Amygdala (tissue), 56 donors: ENCODE measurements at regions not wholly inside any gene's neighbourhood (a gene's known extent, or its start where the extent isn't known, plus 50 kb on each side); places are given as distances from the start of the nearest gene placed in this dataset.

ENCODE experiments used
- DNase-seq, 56 donors: peaks; one replicate each; lab custom pipeline; 2025; lab: John Stamatoyannopoulos, UW

DNA sequence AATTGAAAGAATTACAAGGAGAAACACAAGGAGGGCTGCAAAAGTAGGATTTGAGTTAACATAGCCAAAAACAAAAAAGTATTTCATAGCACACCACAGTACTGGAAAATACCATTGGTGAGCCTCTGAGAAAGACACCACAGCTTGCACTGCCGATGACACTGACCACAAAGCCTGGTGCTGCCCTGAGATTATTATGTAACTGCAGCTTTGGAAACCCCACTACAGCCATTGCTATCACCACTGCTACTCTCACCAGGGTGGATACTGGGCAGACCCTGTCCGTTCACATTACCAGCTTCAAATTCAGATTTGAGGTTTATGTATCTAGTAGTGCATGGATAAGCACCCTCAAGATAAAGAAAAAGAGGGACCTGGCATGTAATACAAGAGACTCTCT, 1246.7 kb upstream of the SORCS1 start:
- DNase-seq, result no peak

GRCh38 chr10:108410236-108410635, 1245.7 kb upstream of the SORCS1 start:
- DNase-seq, result no peak

GRCh38 chr10:108409306-108409705, 1244.8 kb upstream of the SORCS1 start:
- no peak for DNase-seq

DNA sequence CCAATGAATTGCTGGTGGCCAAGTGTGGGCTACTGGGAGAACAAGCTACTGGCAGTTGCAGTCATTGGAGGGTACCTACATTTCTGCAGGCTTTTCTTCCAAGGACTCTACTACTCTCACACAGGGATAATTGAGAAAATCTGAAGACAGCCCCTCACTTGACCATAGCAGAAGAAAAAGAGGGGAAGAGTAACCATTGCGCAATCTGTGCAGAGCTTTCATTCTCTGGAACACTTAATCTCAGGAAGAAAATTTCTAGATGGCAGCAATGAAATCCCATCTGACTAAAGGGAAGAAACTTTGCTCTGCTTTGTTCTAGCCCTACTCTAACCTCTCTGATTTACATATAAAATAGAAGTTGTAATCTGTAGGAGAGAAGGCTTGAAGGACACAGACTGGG, 1239.6 kb upstream of the SORCS1 start:
- DNase-seq, result no peak

DNA sequence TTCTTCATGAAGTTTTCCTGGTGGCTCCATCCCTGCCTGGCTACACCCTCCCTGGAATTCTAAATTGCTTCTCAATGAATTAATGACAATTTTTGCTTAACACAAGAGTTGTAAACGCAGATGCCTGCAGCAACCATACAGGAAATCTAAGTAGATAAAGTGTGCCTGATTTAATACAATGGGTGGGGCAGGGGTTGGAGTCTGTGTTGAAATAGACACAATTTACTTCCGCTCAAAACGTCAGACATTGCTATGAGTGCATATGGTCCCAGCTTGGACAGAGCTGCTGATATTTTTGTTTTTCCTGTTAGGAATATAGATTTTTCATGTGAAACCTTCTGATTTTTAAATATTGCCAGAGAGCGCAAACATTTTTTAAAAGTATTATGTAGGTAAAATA, 1235.0 kb upstream of the SORCS1 start:
- DNase-seq, result no peak

GRCh38 chr10:108393089-108393488, 1228.6 kb upstream of the SORCS1 start:
- DNase-seq, result no peak

DNA sequence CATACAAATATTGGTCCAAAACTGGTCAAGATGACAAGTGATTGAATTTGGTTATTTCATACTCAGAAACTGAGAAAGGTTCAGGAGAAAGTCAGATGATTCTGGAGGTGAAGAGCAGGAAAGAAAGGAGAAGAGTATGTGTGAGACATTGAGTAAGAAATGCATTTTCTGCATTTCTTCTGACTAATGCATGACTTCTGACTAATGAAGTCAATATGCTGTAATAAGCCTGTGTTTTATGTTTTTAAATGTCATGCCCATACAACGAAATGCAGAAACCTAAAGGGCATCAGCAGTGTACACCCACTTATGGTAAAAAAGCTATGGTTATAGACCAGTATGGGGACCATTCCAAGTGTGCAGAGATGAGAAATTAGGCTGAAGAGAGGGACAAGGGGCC, 1227.8 kb upstream of the SORCS1 start:
- DNase-seq, result no peak

DNA sequence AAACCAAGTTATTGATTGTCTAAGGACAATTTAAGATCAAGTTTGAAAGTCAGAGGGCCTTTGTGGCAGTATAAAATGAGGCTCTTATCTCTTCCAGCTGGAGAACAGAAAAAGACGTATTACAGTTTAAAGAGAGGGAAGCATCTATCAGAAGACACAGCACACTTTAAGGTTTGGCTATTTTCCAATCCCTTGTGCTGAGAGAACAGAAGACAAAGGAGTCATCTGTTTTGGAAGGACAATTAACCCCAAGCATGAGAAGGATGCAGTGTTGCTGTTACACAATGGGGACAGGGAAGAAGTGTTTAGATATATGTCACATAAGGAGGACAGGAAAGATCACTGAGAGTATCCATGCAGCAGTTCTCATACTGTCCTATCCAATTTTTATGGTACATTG, 1224.2 kb upstream of the SORCS1 start:
- no peak for DNase-seq

DNA sequence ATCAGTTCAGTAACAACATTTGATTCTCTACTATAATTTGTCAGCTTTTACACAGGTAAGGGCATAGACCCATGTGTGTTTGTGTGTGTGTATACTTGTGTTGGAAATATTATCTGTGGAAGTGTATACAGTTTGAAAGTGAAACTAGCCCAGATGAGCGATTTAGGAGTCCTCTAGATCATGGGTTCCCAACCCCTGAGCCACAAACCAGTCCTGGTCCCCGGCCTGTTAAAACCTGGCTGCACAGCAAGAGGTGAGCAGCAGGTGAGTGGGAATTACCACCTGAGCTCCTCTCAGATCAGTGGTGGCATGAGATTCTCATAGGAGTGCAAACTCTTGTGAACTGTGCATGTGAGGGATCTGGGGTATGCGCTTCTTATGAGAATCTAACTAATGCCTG, 1221.5 kb upstream of the SORCS1 start:
- no peak for DNase-seq

DNA sequence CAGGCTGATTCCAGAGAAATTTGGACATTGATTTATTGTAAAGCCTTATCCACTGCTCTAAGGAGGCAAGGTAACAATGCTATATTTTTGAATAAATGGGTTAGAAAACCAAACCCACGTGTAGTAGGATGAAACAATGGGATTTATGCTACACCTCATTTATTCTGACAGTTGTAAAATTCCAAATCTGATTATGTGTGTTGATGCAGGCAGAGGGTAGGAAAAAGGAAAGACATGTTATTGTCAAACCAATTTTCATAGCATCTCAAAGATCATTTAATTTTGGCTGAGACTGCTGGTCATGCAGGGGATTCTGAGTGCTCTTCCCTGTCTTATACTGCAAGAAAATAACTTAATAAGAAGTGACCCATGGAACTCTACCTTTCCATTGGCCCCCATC, 1219.9 kb upstream of the SORCS1 start:
- no peak for DNase-seq

- DNase-seq, result no peak
These were observed 1214.3 kb upstream of the SORCS1 start for GRCh38 chr10:108378779-108379178.

DNA sequence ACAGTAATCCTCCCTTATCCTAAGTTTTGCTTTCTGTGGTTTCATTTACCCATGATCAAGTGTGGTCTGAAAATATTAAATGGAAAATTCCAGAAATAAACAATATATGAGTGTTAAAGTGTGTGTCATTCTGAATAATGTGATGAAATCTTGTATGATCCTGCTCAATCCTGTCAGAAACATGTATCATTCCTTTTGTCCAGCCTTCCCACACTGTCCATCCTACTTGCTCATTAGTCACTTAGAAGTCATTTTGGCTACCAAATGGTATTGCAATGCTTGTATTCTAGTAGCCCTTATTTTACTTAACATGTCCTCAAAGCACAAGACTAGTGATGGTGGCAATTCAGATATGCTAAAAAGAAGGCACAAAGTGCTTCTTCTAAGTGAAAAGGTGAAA, 1211.2 kb upstream of the SORCS1 start:
- no peak for DNase-seq

GRCh38 chr10:108374991-108375390, 1210.5 kb upstream of the SORCS1 start:
- DNase-seq, result no peak

GRCh38 chr10:108365541-108365940, 1201.0 kb upstream of the SORCS1 start:
- no peak for DNase-seq

DNA sequence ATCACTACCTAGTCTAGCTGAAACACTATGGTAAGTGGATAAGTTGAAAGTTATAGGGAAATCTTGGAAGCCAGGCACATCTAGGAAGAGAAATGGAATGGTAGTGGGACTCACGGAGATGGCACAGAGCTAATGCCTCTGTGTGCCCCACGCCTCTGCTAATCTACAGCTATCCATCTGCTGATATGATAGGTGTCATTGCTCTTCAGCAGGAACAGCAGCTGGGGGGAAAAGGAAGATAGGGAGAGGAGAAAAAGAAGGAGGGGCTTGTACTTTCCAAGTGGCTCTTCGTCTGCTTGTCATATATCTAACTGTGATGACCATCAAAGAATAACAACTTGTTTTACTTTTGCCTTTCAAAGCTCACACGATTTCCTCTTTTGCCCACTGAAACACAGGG, 1199.1 kb upstream of the SORCS1 start:
- DNase-seq, result no peak

DNA sequence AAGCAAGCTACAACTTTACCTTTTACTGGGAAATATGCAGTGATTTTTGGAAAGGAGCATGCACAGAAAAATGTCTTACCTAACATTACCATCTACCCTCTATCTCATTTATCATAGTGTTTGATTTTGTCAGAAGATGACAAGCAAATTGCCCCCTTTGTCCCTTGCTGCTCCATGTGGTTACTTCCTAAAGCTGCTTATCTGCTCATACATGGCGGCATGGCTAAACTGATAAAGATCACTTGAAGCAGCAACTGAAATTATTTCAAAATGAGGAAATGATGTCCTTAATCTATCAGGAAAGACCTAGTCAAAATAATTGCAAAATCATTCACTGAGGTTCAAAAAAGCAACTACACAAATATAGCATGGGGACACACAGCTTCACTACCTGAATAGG, 1198.5 kb upstream of the SORCS1 start:
- DNase-seq, result no peak

DNA sequence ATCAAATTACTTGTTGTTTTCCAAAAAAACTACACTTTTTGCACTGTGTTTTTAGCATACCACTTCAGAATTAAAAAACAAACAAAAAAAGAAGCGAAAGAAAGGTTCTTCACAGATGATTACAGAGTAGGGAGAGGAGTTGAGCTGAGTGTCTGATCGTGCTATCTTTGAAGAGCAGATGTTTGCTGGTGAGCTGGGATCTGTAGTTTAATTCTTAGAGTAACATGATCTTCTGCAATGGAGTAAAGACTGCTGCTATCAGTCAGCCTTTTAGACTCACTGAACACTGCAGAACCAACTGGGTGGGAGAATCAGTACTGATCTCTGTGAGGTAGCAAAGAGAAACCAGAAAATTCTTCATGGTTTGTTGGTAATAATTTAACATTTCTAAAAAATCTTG, 1197.8 kb upstream of the SORCS1 start:
- DNase-seq, result no peak

- DNase-seq, result no peak
These were observed 1195.7 kb upstream of the SORCS1 start for GRCh38 chr10:108360187-108360586.

DNA sequence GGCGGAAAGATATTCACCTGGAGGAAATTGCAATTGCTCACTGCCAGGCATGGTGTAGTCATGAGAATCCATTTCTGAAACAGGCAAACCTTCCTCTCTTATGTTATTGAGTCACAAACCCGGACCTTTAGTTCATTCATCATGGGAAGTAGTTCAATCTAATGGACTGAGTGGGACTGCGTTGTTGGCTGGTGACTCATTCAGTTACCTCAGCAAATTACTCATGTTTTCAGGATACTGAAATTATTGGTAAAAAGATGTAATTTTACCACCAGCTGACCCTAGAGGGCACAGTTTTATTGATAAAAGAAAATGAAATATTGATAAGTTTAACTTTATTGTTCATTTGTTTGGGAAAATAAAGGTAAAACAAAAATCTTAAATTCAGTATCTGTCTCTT, 1194.4 kb upstream of the SORCS1 start:
- DNase-seq, result no peak

GRCh38 chr10:108352771-108353170, 1188.3 kb upstream of the SORCS1 start:
- no peak for DNase-seq

DNA sequence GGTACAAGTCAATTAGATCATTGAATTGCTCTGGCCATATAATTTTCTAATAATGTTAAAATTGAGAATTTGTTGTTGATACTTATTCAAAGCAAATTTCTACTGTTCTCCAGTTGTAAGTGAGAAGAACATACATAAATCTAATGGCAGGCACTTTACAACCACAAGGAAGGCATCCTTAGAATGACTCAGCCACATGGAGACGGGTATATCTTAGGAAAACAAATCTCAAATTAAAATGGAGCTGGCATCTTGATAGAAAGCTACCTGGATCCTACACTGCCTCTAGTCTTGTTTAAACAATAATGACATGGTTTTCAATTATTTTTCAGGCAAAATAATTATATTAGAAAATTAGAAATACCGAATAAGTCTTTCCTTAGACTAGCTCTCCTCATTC, 1183.7 kb upstream of the SORCS1 start:
- DNase-seq, result no peak

- no peak for DNase-seq
These were observed 1181.6 kb upstream of the SORCS1 start for GRCh38 chr10:108346066-108346465.

DNA sequence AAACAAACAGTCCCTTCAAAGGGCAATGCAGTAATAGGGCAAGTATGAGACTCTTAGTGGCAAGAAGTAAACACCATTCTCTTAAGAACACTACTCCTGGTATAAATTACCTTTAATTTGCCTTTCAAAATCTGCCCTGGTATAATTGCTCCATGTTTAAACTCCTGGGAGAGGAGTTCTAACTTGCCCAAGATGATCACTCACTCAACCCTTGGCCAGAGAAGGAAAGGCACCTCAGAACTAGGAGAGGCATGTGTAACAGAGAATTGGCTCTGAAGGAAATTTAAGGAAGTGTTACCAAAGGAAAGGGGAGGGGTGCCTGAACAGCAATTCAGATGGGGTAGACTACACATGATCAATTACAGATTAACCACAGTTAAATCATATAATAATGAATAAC, 1173.6 kb upstream of the SORCS1 start:
- DNase-seq, result no peak

DNA sequence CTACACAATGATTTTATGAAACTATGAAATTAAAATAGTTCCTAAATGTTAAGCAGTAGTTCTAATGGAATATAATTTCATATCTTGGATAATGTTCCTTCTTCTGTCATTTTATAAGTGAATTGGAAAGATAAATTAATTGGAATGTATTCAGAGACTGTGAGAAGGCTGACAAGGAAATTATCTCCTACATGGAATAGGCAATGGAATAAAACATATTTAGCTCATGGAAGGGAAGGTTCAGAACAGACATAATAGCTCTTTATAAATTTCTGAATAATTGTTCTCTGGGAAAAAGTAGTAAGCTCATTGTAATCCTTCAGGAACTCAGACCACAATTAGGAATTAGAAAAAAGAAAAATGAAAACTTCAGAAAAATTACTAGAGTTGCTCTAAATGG, 1172.3 kb upstream of the SORCS1 start:
- no peak for DNase-seq
